Keratinocyte (primary cell): ENCODE measurements at regions not wholly inside any gene's neighbourhood (a gene's known extent, or its start where the extent isn't known, plus 50 kb on each side); places are given as distances from the start of the nearest gene placed in this dataset.

ENCODE experiments used
- EZH2 ChIP-seq: IDR thresholded peaks from one replicate; pipeline ENCODE4 v1.6.1; 2012; ENCODE audit warnings: inconsistent platforms, mild to moderate bottlenecking, low read length, moderate library complexity
- TF ChIP-seq, protein P1 (sequence below), 3 experiments: IDR thresholded peaks in 1 of 3; conservative IDR thresholded peaks in 1 of 3; optimal IDR thresholded peaks in 1 of 3; 2 replicates in 2 of 3; 3 replicates in 1 of 3; pipeline versions ENCODE3 to v1.5.1; 2011; ENCODE audit warnings: low read length in 3 of 3, mild to moderate bottlenecking in 3 of 3, moderate library complexity in 2 of 3, control low read depth in 1 of 3, inconsistent platforms in 1 of 3; ENCODE audit not compliant: insufficient read depth in 2 of 3; ENCODE audit errors: extremely low read depth in 1 of 3

DNA sequence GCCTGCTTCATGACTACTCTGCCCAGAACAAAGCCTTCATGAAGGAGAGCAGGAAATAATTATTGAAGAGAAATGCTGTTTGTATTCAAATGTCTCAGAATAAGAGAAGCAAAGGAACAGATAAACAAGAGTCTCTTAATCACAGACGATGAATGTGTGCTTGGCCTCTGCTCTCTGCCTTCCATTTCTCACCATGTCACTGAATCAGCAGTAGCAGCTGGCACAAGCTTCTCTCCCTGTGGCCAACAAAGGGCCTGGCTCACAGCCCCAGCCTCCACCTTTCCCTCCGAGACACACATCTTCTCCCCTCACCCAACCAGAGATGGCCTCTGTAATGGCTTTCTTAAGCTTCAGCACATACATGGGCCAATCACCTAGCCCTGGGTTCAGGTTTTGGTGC is 128.1 kb upstream of the SLIT3 start:
- TF ChIP-seq, protein P1, sequence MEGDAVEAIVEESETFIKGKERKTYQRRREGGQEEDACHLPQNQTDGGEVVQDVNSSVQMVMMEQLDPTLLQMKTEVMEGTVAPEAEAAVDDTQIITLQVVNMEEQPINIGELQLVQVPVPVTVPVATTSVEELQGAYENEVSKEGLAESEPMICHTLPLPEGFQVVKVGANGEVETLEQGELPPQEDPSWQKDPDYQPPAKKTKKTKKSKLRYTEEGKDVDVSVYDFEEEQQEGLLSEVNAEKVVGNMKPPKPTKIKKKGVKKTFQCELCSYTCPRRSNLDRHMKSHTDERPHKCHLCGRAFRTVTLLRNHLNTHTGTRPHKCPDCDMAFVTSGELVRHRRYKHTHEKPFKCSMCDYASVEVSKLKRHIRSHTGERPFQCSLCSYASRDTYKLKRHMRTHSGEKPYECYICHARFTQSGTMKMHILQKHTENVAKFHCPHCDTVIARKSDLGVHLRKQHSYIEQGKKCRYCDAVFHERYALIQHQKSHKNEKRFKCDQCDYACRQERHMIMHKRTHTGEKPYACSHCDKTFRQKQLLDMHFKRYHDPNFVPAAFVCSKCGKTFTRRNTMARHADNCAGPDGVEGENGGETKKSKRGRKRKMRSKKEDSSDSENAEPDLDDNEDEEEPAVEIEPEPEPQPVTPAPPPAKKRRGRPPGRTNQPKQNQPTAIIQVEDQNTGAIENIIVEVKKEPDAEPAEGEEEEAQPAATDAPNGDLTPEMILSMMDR (optimal IDR thresholded peaks at IDR 0.05 in 1 of 3, IDR thresholded peaks at IDR 0.05 in 1 of 3, conservative IDR thresholded peaks at IDR 0.05 in 1 of 3; ENCODE audit: extremely low read depth in 1 of 3, insufficient read depth in 2 of 3, low read length in 3 of 3) = no peak
- no peak for TF ChIP-seq EZH2
